ENCODE measurements at regions not wholly inside any gene's neighbourhood (a gene's known extent, or its start where the extent isn't known, plus 50 kb on each side); places are given as distances from the start of the nearest gene placed in this dataset.
"Not testable (repeated sequence)": the region's sequence is repeated elsewhere in the genome, so short reads cannot be mapped to it uniquely, and the experiment has no call there.

DNA sequence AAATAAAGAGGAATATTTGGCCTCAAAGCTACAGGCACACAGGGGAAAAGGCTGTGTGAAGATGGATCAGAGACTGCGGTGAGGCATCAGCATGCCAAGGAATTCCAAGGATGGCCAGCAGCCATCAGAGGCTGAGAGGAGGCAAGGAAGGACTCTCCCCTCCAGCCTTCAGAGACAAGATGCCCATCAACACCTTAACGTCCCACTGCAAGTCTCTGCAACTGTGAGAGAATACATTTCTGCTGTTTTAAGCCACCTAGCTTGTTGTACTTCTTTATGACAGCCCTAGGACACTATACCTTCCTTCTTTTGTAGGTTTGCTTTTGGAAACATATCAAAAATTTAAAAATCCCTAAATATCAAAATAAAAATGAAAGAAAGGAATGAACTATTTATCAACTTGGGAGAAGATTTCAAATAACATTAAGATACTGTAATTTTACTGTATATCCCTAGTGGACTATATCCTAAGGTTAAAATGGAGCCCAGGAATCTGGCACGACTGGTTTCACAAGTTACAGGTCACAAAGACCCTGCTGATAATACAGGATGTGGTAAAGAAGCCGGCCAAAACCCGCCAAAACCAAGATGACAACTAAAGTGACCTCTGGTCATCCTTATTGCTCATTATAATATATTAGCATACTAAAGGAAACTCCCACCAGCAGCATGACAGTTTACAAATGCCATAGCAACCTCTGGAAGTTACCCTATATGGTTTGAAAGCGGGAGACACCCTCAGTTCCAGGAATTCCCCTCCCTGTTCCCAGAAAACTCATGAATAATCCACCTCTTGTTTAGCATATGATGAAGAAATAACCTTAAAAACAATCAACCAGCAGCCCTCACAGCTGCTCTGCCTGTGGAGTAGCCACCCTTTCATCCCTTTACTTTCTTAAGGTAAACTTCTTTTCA lies 185.2 kb downstream of the AVL9 start:
- no peak for FAIRE-seq

DNA sequence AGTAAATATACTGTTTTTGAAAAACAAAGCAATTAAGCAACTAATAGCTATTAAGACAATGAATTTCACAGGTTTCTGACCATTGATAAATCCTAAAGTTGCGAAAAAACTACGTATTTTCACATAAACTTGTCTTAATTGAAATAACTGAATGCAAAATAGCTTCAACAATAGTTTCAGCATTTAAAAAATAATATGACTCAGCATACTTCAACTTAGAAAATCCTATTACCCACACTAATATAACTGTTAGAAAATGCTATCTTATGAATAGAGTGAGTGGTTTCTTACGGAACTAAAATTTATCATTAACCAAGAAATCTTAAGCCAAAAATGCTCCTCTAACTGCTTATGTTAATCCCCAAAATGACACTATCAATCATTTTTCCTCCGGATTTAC lies 183.9 kb downstream of the AVL9 start:
- FAIRE-seq: no peak

DNA sequence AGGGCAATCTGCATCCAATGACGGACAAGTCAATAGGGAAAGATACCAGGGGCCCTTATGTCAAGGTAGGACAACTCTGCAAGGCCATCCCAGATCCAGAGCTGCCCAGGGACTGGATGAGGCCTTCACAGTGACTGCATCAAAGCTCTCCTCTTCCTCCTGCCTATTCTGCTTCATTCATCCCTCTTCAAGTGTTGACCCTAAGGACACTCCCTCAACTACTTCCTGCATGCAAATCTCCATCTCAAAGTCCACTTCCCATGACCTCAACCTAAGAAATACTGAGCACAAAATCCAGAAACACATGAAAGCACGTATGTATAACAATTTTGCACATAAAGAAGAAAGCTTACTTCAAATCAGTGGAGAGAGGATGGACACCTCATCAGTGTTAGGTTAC lies 182.3 kb downstream of the AVL9 start:
- FAIRE-seq: no peak

DNA sequence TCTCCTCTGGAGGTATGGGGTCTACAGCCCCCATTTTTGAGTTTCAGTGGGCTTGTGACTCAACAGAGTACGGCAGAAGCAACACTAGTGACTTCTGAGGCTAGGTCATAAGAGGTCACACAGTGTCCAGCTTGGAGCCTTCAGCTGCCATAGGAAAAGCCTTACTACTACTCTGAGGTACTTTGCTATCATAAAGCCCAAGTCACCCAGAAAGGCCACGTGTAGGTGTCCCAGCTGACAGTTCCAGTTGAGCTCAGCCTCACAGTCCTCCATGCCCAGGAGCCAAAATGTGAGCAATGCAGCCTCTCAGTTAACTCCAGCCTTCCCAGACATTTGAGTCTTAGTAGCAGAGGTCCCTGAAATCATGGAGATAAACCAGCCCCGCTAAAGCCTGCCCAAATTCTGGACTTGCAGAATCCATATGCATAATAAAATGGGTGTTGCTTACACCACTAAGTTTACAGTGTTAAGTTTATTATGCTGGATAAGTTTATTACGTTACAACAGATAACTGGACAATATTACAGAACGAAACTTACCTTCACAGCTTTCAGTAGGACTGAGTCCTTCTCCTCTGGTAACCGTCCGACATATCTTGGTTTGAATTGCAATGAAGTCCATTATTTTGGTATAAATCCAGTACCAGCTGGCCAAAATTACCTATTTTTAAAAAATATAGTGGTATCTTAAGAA lies 181.1 kb downstream of the AVL9 start:
- FAIRE-seq: no peak

DNA sequence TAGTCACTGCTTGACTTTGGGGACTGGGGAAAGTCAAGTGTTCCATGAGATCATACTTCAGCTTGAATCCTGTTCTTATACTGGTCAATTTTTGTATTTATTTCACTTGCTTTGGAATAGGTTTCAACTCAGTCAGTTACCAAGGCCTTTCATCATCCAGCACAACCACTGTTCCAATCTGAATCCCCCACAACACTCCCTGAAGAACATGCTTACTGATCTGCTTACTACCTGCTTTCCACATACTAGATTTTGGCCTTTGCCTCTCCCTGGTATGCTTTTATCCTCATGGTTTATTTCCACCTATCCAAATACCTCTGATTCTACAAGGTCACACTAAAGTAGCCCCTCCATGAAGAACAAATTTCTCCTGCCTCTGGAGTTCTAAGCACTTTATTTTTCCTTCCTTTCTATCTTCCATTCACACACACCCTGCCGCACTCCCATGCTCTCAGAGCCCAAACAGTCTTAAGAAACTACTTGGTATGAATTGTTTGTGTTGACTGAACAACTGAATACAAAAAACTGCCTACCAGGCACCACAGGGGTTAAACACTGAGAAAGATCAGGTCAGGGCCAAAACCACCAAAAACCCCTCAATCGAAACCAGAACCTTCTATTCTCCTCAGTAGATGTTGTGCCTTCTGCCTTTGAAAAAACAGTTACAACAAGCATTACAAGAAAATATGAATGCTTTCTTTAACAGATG lies 178.1 kb downstream of the AVL9 start:
- FAIRE-seq: no peak

DNA sequence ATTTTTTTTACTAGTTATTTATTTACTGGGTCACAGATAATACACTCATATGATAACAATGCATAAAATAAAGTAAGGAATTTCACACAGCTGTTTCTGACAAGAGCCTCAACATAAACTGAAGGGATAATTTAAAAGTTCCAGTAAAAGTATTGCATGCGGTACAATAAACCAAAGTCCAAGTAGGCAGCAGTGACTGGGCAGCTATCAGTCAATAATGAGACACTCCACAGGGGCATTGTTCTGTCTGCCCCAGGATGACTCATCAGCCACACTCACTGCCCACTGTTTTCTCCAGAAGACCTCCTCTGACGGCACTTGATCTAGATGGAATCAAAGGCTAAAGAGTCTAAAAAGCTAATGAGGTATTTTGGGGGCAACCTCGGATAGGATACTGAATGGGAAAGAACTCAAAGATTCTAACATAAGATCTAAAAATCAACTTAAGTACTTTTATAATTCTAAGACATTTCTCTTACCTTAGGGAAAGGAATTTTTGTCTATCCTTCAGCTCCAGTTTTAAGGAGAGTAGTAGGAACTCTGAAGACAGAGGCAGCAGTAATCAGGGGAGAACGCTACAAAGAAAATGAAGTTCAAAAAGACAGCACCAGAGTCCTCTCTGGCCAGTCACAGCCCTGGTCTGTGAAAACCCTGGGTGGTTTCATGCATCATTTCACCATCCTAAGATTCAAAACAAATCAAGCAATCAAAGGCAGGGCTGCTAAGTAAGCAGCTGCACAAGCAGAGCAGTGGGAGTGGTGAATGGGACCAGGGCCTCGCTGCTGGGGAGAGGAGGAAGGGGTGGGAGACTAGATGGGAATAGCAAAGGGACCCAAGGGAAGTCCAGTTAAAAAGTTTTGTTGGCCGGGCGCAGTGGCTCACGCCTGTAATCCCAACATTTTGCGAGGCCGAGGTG lies 175.1 kb downstream of the AVL9 start:
- FAIRE-seq: no peak

DNA sequence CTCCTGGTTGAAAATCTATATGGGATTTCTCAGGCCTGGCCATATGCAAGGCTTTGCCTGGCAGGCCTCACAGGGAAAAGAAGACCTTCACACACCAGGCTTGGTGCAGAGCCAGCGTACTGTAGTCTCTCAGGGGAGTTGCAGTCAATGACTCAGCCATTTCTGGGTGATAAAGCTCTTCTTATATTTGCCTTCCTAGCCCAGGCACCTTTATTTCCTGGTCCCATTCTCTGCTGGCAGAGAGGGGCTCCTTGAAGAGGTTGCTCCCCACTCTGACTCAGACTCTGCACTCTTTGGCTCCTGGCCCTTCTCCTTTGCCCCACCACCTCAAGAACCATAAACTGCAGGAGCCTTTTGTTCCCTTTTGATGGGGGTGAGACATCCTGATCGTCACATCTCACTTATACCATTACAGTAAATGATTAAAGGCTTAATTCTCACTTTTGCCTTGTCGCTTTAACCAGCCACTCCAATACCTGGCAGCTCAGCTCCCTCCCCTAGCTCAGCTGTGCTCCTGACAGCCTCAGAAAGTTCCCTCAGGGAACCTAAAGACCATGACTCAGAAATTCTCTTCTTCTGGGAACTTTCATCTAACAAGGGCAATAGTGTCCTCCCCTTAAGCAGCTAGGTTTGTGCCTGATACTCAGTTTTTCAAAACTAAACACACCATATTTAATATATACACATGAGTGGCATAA lies 174.0 kb downstream of the AVL9 start:
- FAIRE-seq: not testable (repeated sequence)

DNA sequence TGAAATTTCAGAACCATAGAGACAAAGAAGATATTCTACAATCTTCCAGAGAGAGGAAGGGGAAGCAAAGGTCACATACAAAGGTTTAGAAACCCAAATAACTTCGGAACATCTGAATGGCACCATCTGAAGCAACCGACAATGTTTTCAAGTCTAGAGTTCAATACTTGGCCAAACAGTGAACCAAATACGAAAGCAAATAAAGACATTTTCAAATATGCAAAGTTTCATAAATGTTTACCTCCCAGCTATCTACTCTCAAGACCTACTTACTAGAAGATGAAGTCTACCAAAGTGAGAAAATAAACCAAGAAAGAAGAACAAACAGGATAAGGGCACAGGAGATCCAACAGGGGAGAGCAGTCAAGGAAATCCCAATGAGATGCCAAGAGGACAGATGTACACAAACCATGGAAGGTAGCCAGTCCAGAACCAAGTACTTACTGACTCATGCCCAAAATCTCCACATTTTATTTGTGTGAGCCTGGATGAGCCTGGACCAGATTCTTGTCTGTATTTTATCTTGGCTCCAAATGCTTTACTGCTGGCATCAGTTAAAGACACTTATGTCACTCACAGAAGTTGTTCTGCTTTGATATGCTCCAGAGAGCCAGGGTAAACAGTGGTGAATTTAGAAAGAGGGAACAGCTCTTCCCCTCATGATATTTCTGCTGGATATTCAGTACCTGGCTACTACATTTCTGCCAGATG lies 173.3 kb downstream of the AVL9 start:
- FAIRE-seq: not testable (repeated sequence)

DNA sequence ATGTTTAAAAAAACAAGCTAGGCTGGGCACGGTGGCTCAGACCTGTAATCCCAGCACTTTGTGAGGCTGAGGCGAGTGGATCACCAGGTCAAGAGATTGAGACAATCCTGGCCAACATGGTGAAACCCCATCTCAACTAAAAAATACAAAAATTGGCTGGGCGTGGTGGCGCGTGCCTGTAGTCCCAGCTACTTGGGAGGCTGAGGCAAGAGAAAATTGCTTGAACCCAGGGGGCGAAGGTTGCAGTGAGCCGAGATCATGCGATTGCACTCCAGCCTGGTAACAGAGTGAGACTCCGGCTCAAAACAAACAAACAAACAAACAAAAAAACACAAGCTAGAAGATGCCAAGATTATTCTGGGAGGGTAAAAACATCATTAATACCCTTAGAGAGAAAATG lies 172.3 kb downstream of the AVL9 start:
- FAIRE-seq: not testable (repeated sequence)

DNA sequence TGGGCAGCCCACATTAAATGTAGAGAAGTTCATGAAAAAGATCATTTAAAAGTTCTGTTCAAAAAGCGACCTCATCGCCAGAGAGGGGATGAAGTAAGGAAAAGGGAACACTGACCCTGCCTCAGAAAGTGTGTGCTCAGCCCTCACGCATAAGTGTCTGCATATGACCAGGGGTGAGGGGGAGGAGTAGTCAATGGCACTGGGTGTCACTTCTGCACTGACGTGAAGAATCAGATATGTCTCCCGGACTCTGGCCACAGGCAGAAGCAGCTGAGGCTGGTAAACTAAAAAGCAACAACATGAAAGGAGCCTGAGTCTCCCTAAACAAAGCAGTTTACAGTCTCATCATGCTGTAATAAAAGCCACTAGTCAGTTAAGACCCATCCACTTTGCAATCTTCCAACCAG lies 168.5 kb downstream of the AVL9 start:
- not testable (repeated sequence) for FAIRE-seq

DNA sequence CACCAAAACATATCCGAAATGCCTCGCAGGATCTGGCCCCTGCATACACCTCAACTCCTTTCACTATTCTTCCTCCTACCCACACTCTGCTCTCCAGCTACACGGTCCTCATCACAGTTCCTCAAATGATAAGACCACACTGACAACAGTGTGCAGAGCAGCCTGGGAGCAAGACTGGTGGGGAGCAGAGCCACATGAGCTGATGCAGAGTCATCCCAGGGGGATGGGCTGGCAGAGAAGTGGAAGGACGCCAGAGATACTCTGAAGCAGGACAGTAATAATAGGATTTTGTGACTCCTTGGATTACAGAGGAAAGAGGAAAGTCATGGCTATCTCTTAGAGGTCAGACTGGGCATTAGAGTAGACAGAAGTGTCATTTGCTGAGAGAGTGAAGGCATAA lies 167.2 kb downstream of the AVL9 start:
- FAIRE-seq: not testable (repeated sequence)

DNA sequence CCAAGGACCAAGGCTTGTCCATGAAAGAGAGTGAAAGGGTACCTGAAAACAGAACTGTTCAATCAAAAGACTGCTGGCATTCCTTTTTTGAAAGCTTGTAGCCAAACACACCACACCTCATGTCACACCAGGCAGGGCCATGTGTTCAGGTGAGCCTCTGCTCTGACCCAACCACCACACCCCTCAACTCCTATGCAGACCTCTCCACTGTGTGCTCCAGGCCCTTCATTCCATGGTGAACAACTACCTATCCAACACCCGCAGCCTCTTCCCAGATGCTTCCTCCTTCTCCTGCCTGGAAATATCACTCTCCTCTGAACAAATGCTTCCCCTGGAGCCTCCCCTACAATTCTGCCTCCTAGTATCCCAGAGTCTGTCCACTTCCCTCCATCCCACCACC lies 166.6 kb downstream of the AVL9 start:
- FAIRE-seq: no peak

DNA sequence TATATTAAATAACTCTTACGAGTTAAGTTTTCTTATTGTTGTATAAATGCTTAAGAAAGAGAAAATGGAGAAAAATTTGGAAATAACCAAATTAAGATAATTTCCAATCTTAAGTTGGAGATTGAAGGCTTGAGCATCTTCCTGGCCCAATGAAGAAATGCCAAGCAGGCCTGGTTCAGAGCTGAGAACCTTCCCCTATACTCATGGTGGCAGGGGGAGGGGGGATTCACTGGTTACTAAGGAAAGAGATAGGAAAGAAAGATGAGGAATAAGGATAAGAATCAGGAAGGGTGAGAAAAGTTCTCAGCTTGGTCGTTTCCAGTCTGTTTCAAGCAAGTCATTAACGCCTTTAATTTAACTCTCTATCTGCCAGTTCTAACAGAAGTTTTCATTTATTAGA lies 166.2 kb downstream of the AVL9 start:
- FAIRE-seq: no peak

DNA sequence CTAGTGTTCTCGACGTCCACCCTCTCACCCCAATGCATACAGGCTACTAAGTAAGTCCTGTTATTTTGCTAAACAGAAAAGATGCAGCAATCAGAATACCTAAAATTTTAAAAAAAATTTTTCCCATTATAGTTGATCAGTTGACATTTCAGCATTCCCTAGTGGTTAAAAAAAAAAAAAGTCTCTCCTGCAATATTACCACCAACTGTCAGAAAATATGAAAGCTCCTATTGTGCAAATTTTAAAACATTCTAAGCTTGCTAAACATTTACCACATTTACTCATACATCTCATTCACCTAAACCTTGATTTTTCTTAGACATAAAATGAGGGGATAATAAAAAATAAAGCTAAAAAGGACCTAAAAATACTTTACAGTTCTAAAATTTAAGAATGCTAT lies 165.6 kb downstream of the AVL9 start:
- FAIRE-seq: no peak

DNA sequence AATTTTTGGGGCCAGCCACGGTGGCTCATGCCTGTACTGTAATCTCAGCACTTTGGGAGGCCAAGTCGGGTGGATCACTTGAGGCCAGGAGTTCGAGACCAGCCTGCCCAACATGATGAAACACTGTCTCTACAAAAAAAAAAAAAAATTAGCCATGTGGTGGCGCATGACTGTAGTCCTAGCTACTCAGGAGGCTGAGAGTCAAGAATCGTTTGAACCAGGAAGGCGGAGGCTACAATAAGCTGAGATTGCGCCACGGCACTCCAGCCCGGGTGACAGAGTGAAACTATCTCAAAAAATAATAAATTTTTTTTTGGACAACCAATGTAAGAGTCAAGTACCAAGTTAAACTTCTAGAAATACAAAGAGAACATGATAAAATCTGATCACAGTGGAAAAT lies 164.6 kb downstream of the AVL9 start:
- FAIRE-seq: no peak

DNA sequence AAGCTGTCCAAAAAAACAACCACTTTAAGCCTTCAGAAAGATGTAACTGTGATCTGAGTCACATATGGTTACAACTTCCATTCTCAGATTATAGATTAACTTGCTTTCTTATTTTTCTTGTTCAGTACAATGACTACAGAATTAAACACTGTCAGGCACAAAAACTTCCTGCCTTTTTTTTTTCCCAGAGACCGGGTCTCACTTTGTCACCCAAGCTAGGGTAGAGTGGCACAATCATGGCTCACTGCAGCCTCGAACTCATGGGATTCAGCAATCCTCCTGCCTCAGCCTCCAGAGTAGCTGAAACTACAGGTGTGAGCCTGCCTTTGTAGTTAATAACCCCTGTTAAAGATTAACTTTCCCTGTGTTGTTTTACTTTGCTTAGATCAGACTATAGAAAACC lies 163.2 kb downstream of the AVL9 start:
- no peak for FAIRE-seq

DNA sequence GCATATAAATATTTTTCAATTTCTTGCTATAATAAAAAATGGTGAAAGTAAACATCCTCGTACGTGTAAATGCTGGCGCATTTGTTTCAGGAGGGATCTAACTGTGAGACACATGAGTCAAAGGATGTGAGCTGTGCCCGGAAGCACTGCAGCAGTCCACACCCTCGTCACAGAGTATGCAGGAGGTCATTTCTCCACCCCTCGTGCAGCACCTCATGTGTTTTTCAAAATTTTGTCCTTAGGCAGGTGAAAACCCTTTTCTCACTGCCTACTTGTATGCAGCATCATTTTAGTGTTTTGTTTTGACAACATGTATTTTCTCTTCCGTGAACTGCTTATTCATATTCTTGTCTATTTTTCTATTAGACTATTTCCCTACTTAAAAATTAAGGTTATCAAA lies 162.7 kb downstream of the AVL9 start:
- FAIRE-seq: no peak

DNA sequence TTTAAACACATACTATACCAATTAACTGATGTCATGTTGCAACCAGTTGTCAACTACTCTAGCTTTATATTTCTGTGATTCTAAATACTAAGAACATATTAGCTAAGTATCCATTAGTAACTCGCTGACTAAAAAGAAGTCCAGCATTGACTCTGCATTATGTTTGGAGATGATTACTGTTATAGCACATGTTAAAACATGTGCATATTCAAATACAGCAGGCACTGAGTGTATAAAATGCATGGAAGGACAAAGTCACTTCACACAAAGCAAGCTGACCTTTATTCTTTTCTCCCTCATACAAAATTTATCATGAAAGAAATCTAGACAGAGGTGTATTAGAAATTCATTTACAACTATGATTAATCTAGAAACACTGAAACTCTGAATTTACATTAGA lies 159.3 kb downstream of the AVL9 start:
- not testable (repeated sequence) for FAIRE-seq

DNA sequence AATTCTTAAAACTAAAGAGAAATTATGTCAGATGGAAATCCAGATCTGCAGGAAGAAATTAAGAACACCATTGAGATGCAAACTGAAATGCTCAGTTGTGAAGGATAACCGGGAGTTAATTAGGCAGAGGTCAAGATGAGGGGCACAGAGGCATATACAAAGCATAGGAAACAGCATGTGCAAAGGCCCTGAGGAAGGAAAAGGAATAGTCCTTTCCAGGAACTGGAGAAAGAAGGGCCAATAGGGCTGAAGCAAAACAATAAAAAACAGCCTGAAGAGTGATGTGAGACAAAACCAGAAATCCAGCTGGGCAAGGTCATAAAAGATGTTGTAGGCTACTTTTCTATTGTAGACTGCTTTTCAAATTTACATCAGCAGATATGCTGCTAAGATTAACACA lies 155.1 kb downstream of the AVL9 start:
- FAIRE-seq: not testable (repeated sequence)

DNA sequence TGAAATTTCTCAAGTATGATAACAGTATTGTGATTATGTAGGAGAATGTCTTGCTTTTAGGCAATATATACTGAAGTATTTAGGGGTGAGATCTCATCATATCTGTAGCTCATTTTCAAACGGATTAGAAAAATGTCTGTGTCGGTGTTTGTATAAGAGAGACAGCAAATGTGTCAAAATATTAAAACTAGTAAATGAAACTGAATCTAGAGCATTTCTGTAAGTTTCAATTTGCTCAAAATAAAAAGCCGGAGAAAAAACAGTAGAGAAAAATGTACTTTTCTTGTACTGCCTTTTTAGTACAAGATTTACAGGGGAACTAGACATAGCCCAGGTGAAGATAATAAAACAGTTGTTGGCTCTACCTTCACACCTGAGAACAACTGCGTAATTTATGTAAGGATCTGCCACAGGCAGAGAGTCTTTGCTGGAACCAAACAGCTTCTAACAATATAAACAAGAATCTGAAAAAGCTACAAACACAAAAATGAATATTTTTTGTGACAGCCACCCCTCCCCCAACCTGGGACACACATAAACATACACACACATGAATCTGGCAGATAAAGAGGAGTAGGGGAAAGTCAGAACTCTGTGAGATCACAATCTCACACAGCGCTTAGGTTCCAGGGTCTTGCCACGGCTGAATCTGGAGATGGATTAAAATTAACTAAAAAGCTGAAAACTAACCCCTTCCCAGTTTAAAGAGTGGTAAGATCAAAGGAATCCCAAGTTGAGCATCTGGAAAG lies 153.3 kb downstream of the AVL9 start:
- no peak for FAIRE-seq
